Activated CD8-positive, alpha-beta memory T cell treated with anti-CD3 and anti-CD28 coated beads for 24 hours (primary cell): ENCODE measurements at regions not wholly inside any gene's neighbourhood (a gene's known extent, or its start where the extent isn't known, plus 50 kb on each side); places are given as distances from the start of the nearest gene placed in this dataset.

ENCODE experiments used
- DNase-seq: peaks from one replicate; pipeline ENCODE4 v3.0.0-alpha.2; 2020

- no peak for DNase-seq
Observed at GRCh38 chr10:78730754-78731153, 338.0 kb upstream of the ZMIZ1 start.

- DNase-seq = no peak
Observed at GRCh38 chr10:78731675-78732074, 337.1 kb upstream of the ZMIZ1 start.

GRCh38 chr10:78732381-78732780, 336.4 kb upstream of the ZMIZ1 start:
- DNase-seq = no peak

- DNase-seq = no peak
Observed at GRCh38 chr10:78736926-78737630, 331.7 kb upstream of the ZMIZ1 start.

GRCh38 chr10:78737883-78738856, 330.6 kb upstream of the ZMIZ1 start:
- no peak for DNase-seq

- no peak for DNase-seq
Observed at GRCh38 chr10:78738861-78739260, 329.9 kb upstream of the ZMIZ1 start.

GRCh38 chr10:78739444-78740053, 329.2 kb upstream of the ZMIZ1 start:
- no peak for DNase-seq

- DNase-seq = no peak
Observed at GRCh38 chr10:78740976-78741915, 327.5 kb upstream of the ZMIZ1 start.

GRCh38 chr10:78742406-78742729, 326.4 kb upstream of the ZMIZ1 start:
- DNase-seq = no peak

GRCh38 chr10:78742730-78743615, 325.8 kb upstream of the ZMIZ1 start:
- DNase-seq = no peak

- no peak for DNase-seq
Observed at GRCh38 chr10:78744056-78744455, 324.7 kb upstream of the ZMIZ1 start.

- DNase-seq = no peak
Observed at GRCh38 chr10:78744491-78745090, 324.2 kb upstream of the ZMIZ1 start.

- DNase-seq = no peak
Observed at GRCh38 chr10:78745441-78745840, 323.3 kb upstream of the ZMIZ1 start.

GRCh38 chr10:78746155-78746763, 322.5 kb upstream of the ZMIZ1 start:
- DNase-seq = no peak

- DNase-seq = no peak
Observed at GRCh38 chr10:78747401-78748234, 321.1 kb upstream of the ZMIZ1 start.

- no peak for DNase-seq
Observed at GRCh38 chr10:78748235-78748533, 320.6 kb upstream of the ZMIZ1 start.

GRCh38 chr10:78749200-78749599, 319.6 kb upstream of the ZMIZ1 start:
- DNase-seq = no peak

- no peak for DNase-seq
Observed at GRCh38 chr10:78749898-78750297, 318.9 kb upstream of the ZMIZ1 start.

GRCh38 chr10:78750418-78750817, 318.3 kb upstream of the ZMIZ1 start:
- no peak for DNase-seq

- no peak for DNase-seq
Observed at GRCh38 chr10:78751716-78752115, 317.1 kb upstream of the ZMIZ1 start.
